ENCODE measurements at regions not wholly inside any gene's neighbourhood (a gene's known extent, or its start where the extent isn't known, plus 50 kb on each side); places are given as distances from the start of the nearest gene placed in this dataset.

- no peak for TF ChIP-seq POLR2A (IDR thresholded peaks at IDR 0.05)
- TF ChIP-seq CTCF (IDR thresholded peaks at IDR 0.05), result no peak
- TF ChIP-seq EP300 (IDR thresholded peaks at IDR 0.05), result no peak
These were observed 67.6 kb upstream of the SPATA31D4 start for GRCh38 chr9:81860581-81860980.
